HG03354 (cell line): ENCODE measurements at regions not wholly inside any gene's neighbourhood (a gene's known extent, or its start where the extent isn't known, plus 50 kb on each side); places are given as distances from the start of the nearest gene placed in this dataset.

Source experiments
- ATAC-seq: cut with Tn5 transposase; IDR thresholded peaks from one replicate; pipeline ENCODE4 v1.9.1; 2021; ENCODE audit warnings: mild to moderate bottlenecking; ENCODE audit not compliant: unreplicated experiment, poor library complexity, severe bottlenecking

- no peak for ATAC-seq
Measured at GRCh38 chr6:56299916-56300315, 52.5 kb upstream of the COL21A1 start.

- ATAC-seq: no peak
Measured at GRCh38 chr6:56297022-56297989, 49.9 kb upstream of the COL21A1 start.
